ENCODE measurements at regions not wholly inside any gene's neighbourhood (a gene's known extent, or its start where the extent isn't known, plus 50 kb on each side); places are given as distances from the start of the nearest gene placed in this dataset.

- DNase-seq (ENCODE audit: low spot score): no peak
These were observed 185.1 kb upstream of the CAMK1G start for GRCh38 chr1:209398313-209398991.

DNA sequence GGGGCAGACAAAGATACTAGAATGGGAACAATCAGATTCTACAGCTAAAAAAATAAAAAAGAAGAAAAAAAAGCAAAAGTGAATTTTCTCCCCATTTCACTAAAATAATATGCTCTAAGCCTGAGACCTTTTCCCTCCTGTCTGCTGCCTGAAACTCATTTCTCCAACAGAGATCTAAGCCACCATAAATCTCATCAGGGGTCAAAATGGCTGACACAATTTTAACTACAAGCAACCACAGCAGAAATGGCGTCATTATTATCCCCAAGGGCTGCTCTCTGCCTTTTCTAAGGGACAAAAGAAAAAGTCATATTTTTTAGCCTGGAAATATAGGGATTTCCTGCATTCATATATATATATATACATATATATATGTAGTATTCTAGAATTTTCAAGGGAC is 183.7 kb upstream of the CAMK1G start:
- no peak for DNase-seq (ENCODE audit: low spot score)

- no peak for DNase-seq (ENCODE audit: low spot score)
These were observed 182.9 kb upstream of the CAMK1G start for GRCh38 chr1:209400351-209401220.

DNA sequence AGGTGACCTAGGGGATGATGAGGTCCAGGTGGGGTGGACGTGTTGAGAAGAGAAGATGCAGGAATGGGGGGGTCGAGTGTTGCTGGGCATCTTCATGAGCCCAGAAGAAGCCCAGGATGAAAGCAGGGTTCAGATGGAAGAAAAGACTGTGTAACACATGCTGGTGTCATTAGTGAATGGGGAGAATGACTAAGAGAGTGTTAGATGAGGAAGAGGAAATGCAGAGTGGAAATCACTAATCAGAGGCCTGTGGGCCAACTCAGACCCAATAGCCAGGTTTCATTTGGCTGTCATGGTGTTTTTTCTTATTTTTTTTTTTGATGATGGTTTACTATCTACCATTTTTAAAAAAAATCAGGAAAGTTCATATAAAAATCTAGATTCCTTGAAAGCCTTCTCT is 180.8 kb upstream of the CAMK1G start:
- no peak for DNase-seq (ENCODE audit: low spot score)

DNA sequence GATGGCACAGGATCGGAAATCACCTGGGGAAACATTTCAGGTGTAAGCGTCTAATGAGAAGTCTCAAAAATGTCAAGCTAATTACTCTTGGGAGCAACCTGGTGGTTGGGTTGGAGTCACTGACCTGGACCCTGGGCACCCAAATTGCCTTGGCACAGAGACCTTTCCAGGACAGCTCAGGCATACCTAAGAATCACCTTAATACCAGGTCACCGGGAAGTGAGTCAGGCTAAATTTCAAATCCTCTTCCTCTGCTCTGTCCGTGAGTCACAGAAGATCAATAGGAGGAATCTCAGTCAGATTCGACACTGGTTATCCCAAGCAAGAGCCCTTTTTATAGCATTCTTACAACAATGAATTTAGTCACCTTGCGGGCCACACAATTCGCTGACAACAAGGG is 179.6 kb upstream of the CAMK1G start:
- no peak for DNase-seq (ENCODE audit: low spot score)

DNA sequence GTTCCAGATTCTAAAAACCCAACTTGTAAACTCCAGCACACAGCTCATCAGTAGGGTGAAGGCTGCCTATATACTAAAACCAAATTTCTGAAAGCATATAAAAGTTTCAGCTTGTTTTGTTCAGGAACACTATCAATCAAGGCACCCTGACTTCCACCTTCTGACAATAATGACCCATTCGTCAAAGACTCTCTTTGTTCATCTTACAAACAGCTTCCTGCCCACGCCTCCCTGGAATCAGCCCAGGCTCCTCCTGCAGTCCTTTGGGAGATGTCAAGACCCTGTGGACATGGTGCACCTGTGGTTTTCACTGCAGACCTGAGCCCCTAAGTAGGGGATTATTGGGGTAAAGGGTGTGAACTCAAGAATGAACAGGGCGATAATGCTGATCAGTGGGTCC is 178.9 kb upstream of the CAMK1G start:
- no peak for DNase-seq (ENCODE audit: low spot score)

DNA sequence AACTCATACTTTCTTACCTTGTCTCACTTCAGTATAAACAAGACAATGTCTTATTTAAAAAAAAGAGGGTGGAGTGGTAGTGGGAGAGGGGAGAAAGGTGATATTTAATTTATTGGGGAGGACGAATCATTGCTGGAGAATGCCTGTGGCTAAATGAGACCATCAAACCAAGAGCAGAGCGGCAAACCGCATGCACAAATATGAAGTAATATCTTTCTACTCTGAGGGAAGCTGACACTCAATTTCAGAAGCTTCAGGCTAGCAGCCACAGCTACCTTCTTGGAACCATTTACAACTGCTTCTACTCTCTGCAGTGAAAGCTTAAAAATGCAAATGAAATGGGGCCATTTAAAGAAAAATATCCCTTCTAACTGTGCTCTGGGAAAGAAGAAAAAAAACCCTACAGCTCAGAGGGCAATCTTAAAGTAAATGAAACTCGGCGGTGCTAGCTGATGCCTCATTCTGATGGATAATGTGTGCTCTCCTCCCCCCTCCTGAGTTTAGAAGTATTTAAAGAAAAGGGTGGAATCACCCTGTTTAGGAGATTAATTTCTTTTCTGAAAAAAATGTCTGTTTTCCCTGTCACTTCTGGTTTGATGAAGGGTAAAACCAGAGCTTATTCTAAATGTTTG is 178.2 kb upstream of the CAMK1G start:
- no peak for DNase-seq (ENCODE audit: low spot score)

- DNase-seq (ENCODE audit: low spot score): no peak
These were observed 177.3 kb upstream of the CAMK1G start for GRCh38 chr1:209406168-209406567.

- DNase-seq (ENCODE audit: low spot score): no peak
These were observed 176.9 kb upstream of the CAMK1G start for GRCh38 chr1:209406595-209406994.

DNA sequence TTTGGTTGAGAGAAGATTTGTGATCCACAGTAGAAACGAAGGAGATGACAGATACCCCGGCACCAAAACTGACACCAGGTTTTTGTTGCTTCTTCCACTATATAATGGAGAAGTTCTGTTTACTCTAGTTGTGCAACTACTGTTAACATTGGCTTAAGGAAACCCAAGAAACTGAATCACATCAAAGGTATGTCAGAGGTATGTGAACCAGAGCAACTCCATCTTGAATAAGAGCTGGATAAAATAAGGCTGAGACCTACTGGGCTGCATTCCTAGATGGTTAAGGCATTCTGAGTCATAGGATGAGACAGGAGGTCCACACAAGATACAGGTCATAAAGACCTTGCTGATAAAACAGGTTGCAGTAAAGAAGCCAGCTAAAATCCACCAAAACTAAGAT is 173.7 kb upstream of the CAMK1G start:
- no peak for DNase-seq (ENCODE audit: low spot score)

GRCh38 chr1:209411491-209411929 is 172.0 kb upstream of the CAMK1G start:
- DNase-seq (ENCODE audit: low spot score): no peak

- no peak for DNase-seq (ENCODE audit: low spot score)
These were observed 171.5 kb upstream of the CAMK1G start for GRCh38 chr1:209412036-209412435.

DNA sequence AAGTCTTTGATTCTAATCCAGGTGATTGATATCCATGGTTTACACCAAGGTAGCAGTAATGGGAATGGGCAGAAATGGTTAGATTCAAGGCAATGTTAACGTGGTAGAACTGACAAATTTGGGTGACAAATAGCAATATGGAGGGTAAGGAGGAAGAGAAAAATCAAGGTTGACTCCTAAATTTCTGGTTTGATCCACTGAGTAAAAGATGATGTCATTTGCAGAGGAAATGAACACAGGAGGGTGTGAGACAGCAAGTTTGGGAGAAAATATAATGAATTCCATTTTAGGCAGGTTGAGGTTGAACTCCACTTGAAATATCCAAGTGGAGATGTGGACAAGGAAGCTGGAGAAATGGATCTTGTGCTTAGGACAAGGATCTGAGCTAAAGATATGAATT is 170.9 kb upstream of the CAMK1G start:
- no peak for DNase-seq (ENCODE audit: low spot score)

DNA sequence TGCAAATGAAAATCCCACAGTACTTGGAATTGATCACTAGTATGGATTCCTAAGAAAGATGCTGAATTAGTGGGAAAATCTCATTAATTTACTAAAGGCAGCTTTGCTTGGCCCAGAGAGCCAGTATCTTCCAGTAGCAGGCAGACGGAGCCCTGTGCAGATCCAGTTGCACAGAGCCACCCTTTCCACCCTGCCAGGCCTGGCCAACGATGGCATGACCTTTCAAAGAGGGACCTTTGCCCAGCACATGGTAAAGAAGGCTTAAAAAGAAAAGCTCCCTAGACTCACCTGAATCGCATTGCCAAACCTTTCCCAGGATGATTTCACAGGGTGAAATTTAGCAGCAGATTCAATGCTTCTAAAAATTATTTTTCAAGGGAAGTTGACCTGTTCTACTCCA is 170.5 kb upstream of the CAMK1G start:
- DNase-seq (ENCODE audit: low spot score): no peak

DNA sequence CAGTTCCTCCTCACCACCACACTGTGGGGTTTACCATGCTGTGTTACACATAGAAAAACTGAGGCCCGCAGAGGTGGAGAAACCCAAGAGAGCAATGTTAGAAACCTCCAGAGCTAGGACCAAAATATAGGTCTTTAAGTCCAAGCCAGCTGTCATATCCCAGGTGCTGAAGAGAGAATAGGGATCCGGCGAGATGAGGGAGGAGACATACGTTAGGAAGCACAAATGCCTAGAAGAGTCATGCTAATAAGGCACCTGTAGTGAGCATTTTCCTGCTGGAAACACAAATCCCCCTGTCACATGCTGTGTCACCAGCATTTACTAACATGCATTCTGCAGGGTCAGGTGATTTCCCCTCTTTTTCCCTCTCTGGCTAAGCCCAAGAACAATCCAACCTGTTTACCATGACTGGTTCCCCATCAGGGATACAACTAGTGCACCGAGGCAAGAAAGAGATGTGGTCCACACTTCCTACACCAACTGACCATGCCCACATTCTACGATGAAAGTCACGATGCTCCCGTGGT is 168.6 kb upstream of the CAMK1G start:
- DNase-seq (ENCODE audit: low spot score): no peak

DNA sequence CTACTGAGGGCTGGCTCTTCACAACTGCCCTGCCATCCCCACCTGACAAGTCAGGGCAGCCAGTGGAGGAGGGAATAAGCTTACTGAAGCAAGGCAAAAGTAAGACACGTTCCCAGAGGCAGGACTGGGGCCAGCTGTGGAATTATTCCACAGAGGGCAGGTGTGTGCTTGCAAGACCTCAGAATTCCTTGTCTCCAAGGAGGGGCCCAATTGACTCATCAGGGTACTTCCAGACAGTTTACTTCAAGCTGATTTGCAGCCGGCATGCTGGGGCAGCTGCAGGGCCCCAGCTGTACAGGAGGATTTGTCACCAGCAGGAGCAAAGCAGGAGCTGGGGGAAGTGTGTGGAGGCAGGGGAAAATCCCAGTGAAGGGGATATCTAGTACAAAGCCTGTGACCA is 167.5 kb upstream of the CAMK1G start:
- DNase-seq (ENCODE audit: low spot score): no peak

DNA sequence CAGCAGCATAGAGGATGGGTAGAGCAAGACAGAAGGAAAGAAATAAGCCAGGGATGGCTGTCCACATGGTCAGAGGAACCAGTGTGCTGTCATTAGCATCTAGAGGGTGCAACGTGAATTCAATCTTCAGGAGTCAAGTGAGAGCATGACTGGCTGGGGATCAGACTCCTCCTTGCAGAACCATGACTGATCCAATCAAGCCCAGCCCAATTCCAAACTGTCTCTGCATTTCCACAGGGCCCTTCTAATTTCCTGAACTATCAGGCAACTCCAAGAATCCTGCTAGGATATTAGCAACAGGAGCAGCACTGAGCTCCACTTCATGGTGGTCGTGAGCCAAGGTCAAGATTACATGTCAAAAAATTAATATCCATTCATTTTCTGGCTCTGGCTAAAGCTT is 166.8 kb upstream of the CAMK1G start:
- no peak for DNase-seq (ENCODE audit: low spot score)

GRCh38 chr1:209417761-209418160 is 165.8 kb upstream of the CAMK1G start:
- DNase-seq (ENCODE audit: low spot score): no peak

GRCh38 chr1:209420276-209420675 is 163.2 kb upstream of the CAMK1G start:
- no peak for DNase-seq (ENCODE audit: low spot score)

DNA sequence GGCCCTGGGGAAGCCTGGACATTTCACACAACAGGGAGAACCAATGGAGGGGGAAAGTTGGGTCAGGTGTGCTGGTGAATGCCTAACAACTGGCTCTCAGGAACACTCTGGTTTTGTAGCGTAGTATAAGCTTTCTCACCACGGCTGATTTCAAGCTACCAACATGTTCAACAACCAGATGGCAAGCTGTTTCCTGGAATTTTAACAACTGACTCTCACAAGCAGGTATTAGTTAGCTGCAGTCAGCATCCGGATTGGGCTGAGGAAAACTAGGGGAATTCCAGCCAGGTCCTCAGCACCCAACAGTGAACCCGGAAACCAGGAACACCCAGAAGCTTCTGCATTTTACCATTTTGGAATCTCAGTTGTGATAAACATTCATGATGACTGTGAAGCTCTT is 162.3 kb upstream of the CAMK1G start:
- DNase-seq (ENCODE audit: low spot score): no peak

- DNase-seq (ENCODE audit: low spot score): no peak
These were observed 161.4 kb upstream of the CAMK1G start for GRCh38 chr1:209421978-209422680.

GRCh38 chr1:209425959-209426358 is 157.6 kb upstream of the CAMK1G start:
- DNase-seq (ENCODE audit: low spot score): no peak
